ENCODE measurements at regions not wholly inside any gene's neighbourhood (a gene's known extent, or its start where the extent isn't known, plus 50 kb on each side); places are given as distances from the start of the nearest gene placed in this dataset.

- no peak for DNase-seq (ENCODE audit: low read depth in 1 of 2, low spot score in 1 of 2)
- no peak overlapping the region for H3K27ac ChIP-seq (replicated peaks)
- no peaks in the 10 kb centered on the region for H3K27me3 ChIP-seq (ENCODE audit: insufficient read depth, poor library complexity, severe bottlenecking)
- no peak overlapping the region for H3K4me3 ChIP-seq (replicated peaks; ENCODE audit: insufficient read depth, low read length)
- no peak for TF ChIP-seq REST (IDR thresholded peaks at IDR 0.05; ENCODE audit: insufficient replicate concordance, low read depth)
- TF ChIP-seq CTCF (IDR thresholded peaks at IDR 0.05; ENCODE audit: insufficient read depth, low read length): no peak
- TF ChIP-seq POLR2AphosphoS5 (IDR thresholded peaks at IDR 0.05; ENCODE audit: low read depth): no peak
- TF ChIP-seq SPI1 (IDR thresholded peaks at IDR 0.05; ENCODE audit: borderline replicate concordance, low read depth): no peak
- no peak for TF ChIP-seq GABPA (IDR thresholded peaks at IDR 0.05; ENCODE audit: low read depth)
Observed at GRCh38 chr1:96660503-96660902, 61.1 kb upstream of the PTBP2 start.
